MM.1S (cell line): ENCODE measurements at regions not wholly inside any gene's neighbourhood (a gene's known extent, or its start where the extent isn't known, plus 50 kb on each side); places are given as distances from the start of the nearest gene placed in this dataset.

ENCODE experiments used
- CTCF ChIP-seq: fragments of 300-600 bp; sonication (generic); IDR thresholded peaks from 2 replicates; pipeline ENCODE4 v1.5.1; 2016; ENCODE audit warnings: antibody characterized with exemption, low read length, mixed read lengths
- EZH2 ChIP-seq: fragments of 300-600 bp; sonication (generic); optimal IDR thresholded peaks from 2 replicates; pipeline ENCODE3; 2017; ENCODE audit warnings: low read depth, mild to moderate bottlenecking, antibody characterized with exemption, low read length, mixed read lengths
- EZH2phosphoT487 ChIP-seq: fragments of 300-600 bp; sonication (generic); IDR thresholded peaks from 2 replicates; pipeline ENCODE4 v1.6.1; 2018; ENCODE audit warnings: antibody characterized with exemption, low read length

- TF ChIP-seq CTCF (no peak), EZH2 (no peak), EZH2phosphoT487 (no peak)
These were observed 83.9 kb upstream of the BANK1 start for GRCh38 chr4:101706535-101707057.
